ENCODE measurements at regions not wholly inside any gene's neighbourhood (a gene's known extent, or its start where the extent isn't known, plus 50 kb on each side); places are given as distances from the start of the nearest gene placed in this dataset.

DNA sequence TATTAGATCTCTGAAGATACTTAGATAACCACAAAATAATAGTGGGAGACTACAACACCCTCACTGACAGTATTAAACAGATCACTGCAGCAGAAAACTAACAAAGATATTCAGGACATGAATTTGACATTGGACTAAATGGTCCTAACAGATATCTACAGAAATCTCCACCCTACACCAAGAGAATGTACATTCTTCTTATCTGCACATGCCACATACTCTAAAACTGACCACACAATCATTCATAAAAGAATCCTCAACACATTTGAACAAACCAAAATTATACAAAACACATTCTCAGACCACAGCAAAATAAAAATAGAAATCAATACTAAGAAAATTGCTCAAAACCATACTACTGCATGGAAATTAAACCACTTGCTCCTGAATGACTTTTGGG, 116.3 kb downstream of the DTWD1 start:
- TF ChIP-seq, protein P1, sequence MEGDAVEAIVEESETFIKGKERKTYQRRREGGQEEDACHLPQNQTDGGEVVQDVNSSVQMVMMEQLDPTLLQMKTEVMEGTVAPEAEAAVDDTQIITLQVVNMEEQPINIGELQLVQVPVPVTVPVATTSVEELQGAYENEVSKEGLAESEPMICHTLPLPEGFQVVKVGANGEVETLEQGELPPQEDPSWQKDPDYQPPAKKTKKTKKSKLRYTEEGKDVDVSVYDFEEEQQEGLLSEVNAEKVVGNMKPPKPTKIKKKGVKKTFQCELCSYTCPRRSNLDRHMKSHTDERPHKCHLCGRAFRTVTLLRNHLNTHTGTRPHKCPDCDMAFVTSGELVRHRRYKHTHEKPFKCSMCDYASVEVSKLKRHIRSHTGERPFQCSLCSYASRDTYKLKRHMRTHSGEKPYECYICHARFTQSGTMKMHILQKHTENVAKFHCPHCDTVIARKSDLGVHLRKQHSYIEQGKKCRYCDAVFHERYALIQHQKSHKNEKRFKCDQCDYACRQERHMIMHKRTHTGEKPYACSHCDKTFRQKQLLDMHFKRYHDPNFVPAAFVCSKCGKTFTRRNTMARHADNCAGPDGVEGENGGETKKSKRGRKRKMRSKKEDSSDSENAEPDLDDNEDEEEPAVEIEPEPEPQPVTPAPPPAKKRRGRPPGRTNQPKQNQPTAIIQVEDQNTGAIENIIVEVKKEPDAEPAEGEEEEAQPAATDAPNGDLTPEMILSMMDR (IDR thresholded peaks at IDR 0.05), result no peak
- DNase-seq (ENCODE audit: low spot score in 2 of 2), result no peak
- H3K27ac ChIP-seq, result no peak overlapping the region
- intact Hi-C loops (cut with DNase I), result loop anchor here (10.0 kb wide), 1 partner anchor 62 kb away; no protein-coding TSS in a partner anchor
- no peaks in the 10 kb centered on the region for H3K9me3 ChIP-seq
- no peaks in the 10 kb centered on the region for H3K27me3 ChIP-seq
- no peak overlapping the region for H3K4me3 ChIP-seq
- no peaks in the 10 kb centered on the region for H3K36me3 ChIP-seq
- H3K4me1 ChIP-seq, result no peaks in the 10 kb centered on the region

DNA sequence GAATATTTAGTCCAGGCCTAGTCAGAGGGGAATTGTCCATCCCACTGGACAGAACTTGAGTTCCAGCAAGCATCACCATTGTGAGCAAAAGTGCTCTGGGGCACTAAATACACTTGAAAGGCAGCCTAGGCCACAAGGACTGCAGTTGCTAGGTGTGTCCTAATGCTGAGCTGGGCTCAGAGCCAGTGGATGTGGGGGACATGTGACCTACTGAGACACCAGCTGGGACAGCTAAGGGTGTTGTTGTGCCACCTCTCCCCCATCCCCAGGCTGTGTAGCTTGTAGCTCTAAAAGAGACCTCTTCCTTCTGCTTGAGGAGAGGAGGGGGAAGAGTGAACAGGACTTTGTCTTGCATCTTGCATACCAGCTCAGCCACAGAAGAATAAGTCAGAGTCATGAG, 120.9 kb downstream of the DTWD1 start:
- TF ChIP-seq, protein P1 (IDR thresholded peaks at IDR 0.05), result no peak
- Histone ChIP-seq H3K4me1 (no peaks in the 10 kb centered on the region), H3K27ac (peak overlapping the region in 1 of 2 donors; percentile 44), H3K9me3 (no peaks in the 10 kb centered on the region), H3K27me3 (no peaks in the 10 kb centered on the region), H3K36me3 (no peaks in the 10 kb centered on the region), H3K4me3 (no peak overlapping the region)
- no peak for DNase-seq (ENCODE audit: low spot score in 2 of 2)
- intact Hi-C loops (cut with DNase I), result no loop called here

DNA sequence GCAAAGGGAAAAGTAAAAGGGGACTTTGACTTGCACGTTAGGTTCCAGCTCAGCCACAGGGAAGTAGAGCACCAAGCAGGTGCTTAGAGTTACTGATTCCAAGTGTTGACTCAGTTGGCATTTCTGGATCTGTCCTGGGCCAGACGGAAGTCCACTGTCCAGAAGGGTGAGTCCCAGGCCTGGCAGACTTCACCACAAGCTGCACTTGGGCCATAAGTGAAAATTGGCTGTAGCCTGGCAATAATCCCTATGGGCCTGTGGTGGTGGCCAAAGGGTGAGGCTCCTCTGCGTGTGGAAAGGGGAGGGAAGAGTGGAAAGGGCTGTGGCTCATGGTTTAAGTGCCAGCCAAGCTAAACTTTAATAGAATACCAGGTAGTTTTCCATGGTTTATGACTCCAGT, 121.5 kb downstream of the DTWD1 start:
- H3K4me1 ChIP-seq, result no peaks in the 10 kb centered on the region
- H3K27ac ChIP-seq, result peak overlapping the region; percentile 27 to 44
- intact Hi-C loops (cut with DNase I), result no loop called here
- no peaks in the 10 kb centered on the region for H3K9me3 ChIP-seq
- TF ChIP-seq, protein P1 (IDR thresholded peaks at IDR 0.05), result no peak
- no peaks in the 10 kb centered on the region for H3K36me3 ChIP-seq
- H3K4me3 ChIP-seq, result no peak overlapping the region
- peak; percentile 17 to 67 for DNase-seq (ENCODE audit: low spot score in 2 of 2)
- no peaks in the 10 kb centered on the region for H3K27me3 ChIP-seq

DNA sequence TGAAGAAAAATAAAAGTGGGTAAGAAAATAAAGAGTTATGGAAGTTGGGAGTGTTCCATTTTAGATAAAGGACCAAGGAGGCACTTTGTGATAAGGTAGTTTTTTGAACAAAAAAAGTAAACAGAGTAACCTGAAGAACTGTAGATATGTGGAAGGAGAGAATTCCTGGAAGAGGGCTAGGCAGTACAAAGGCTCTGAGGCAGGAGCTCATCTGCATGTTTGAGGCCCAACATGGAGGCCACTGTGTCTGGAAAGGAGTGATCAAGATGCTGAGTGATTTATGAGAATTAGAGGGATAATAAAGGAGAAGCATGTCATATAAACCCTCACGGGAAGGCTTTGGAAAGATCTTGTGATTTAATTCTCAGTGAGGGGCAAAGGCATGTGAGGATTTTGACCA, 126.5 kb downstream of the DTWD1 start:
- TF ChIP-seq, protein P1 (IDR thresholded peaks at IDR 0.05), result no peak
- Histone ChIP-seq H3K27ac (no peak overlapping the region), H3K4me1 (no peaks in the 10 kb centered on the region), H3K4me3 (no peak overlapping the region), H3K27me3 (no peaks in the 10 kb centered on the region), H3K9me3 (no peaks in the 10 kb centered on the region), H3K36me3 (no peaks in the 10 kb centered on the region)
- DNase-seq (ENCODE audit: low spot score in 2 of 2), result no peak
- intact Hi-C loops (cut with DNase I), result no loop called here

DNA sequence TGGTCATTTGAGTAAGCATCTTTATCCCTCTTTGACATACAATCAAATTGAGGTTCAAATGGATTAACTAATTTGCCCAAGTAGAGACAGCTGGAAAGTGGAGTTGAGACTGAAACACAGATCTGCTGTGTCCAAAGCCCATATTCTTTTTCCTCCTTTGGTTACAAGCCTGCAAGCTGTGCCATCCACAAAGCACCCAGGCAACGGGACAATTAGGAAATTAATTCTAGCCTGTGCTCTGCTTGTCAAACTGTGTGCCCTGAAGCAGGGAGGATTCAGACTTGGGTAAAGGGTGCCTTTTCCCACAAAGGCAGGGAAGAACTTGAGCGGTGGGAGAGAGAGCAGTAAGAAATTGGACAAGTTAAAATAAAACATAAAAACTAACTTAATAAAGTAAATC, 127.9 kb downstream of the DTWD1 start:
- Histone ChIP-seq H3K36me3 (no peaks in the 10 kb centered on the region), H3K9me3 (no peaks in the 10 kb centered on the region), H3K4me3 (no peak overlapping the region), H3K4me1 (no peaks in the 10 kb centered on the region), H3K27ac (no peak overlapping the region), H3K27me3 (no peaks in the 10 kb centered on the region)
- intact Hi-C loops (cut with DNase I), result no loop called here
- TF ChIP-seq, protein P1 (IDR thresholded peaks at IDR 0.05), result no peak
- no peak for DNase-seq (ENCODE audit: low spot score in 2 of 2)

DNA sequence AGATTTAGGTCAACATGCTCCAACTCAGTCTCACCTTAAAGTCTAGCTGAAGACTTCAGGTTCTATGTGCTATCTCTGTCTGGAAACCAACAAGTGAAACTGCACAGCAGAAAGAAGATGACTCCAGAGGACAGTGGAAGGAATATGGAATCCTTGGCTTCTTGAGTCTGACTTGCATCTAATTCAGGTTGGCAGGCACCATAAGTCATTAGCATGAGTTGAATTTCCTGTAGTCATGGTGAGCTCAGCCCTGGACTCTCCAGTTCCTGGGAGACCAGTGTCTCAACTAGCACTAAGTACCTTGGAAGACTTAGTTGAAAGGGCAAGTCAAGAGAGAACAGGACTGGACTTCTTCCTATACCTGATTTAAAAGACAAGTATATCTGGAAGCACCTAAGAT, 129.7 kb downstream of the DTWD1 start:
- no peaks in the 10 kb centered on the region for H3K4me1 ChIP-seq
- no peaks in the 10 kb centered on the region for H3K9me3 ChIP-seq
- H3K27me3 ChIP-seq, result no peaks in the 10 kb centered on the region
- no peak overlapping the region for H3K4me3 ChIP-seq
- no peak overlapping the region for H3K27ac ChIP-seq
- no peak for DNase-seq (ENCODE audit: low spot score in 2 of 2)
- TF ChIP-seq, protein P1 (IDR thresholded peaks at IDR 0.05), result no peak
- H3K36me3 ChIP-seq, result no peaks in the 10 kb centered on the region
- intact Hi-C loops (cut with DNase I), result no loop called here

Measured in ascending aorta (tissue), 2 donors.